GM12878 (cell line): ENCODE measurements at regions not wholly inside any gene's neighbourhood (a gene's known extent, or its start where the extent isn't known, plus 50 kb on each side); places are given as distances from the start of the nearest gene placed in this dataset.

Experiments
- ATAC-seq: fragments of 200-7000 bp; cut with Tn5 transposase; 3 replicates; pipeline ENCODE4 v1.9.1; 2020; ENCODE audit warnings: mild to moderate bottlenecking, moderate library complexity
- BruUV-seq: library from RNA; stranded (reverse); fragments of 400-500 nt; replicated peaks from 2 replicates; lab custom pipeline; 2021; lab: Mats Ljungman, UMichigan
- CTCF ChIA-PET: fragments of 300-600 bp; sonication (Branson Sonifier 250); formaldehyde crosslinking; extraction: SDS; loops from one replicate; lab custom pipeline; 2021; ENCODE audit warnings: inconsistent platforms; lab: Yijun Ruan, JAX
- POLR2A ChIA-PET: fragments of 350-600 bp; formaldehyde crosslinking; extraction: SDS; loops from one replicate; lab custom pipeline; 2021; ENCODE audit warnings: inconsistent platforms; lab: Charles Lee
- RAD21 ChIA-PET: fragments of 300-600 bp; sonication (Branson Sonifier 250); formaldehyde crosslinking; loops from one replicate; lab custom pipeline; 2023; ENCODE audit warnings: antibody characterized with exemption; ENCODE audit not compliant: unreplicated experiment; lab: Charles Lee
- SMC1A ChIA-PET: fragments of 300-600 bp; sonication (Branson Sonifier 250); formaldehyde crosslinking; loops from one replicate; lab custom pipeline; 2023; ENCODE audit not compliant: unreplicated experiment, uncharacterized antibody; lab: Charles Lee
- DNase-seq: peaks from one replicate; pipeline ENCODE4 v3.0.0-alpha.2; 2011; ENCODE audit warnings: low read depth, low spot score
- FAIRE-seq: peaks from 3 replicates; lab custom pipeline; 2011; peaks lifted over from hg19 to GRCh38; lab: Jason Lieb, UNC
- H2AFZ ChIP-seq: 2 replicates; pipeline ENCODE4 v1.6.0; 2011; ENCODE audit warnings: low read depth, low read length, control low read depth; ENCODE audit not compliant: control insufficient read depth
- H3K27ac ChIP-seq: 2 replicates; pipeline ENCODE4 v1.5.1; 2011; ENCODE audit warnings: control low read depth; ENCODE audit not compliant: control insufficient read depth, insufficient read depth
- H3K27me3 ChIP-seq, 2 experiments: replicated peaks in 1 of 2; 2 replicates each; pipeline versions ENCODE4 v1.6.0 to v1.6.1; 2011; ENCODE audit warnings: low read length in 1 of 2; ENCODE audit not compliant: control insufficient read depth in 2 of 2, insufficient read depth in 2 of 2
- H3K36me3 ChIP-seq, 2 experiments: 2 replicates each; pipeline ENCODE4 v1.5.1; 2011; ENCODE audit warnings: low read length in 1 of 2; ENCODE audit not compliant: control insufficient read depth in 2 of 2, insufficient read depth in 2 of 2
- H3K4me1 ChIP-seq: 2 replicates; pipeline ENCODE4 v1.6.1; 2011; ENCODE audit warnings: mild to moderate bottlenecking, low read length, moderate library complexity, mixed read lengths; ENCODE audit not compliant: control insufficient read depth, insufficient read depth
- H3K4me2 ChIP-seq: 2 replicates; pipeline ENCODE4 v1.6.0; 2011; ENCODE audit warnings: control low read depth; ENCODE audit not compliant: control insufficient read depth, insufficient read depth
- H3K4me3 ChIP-seq: fragments of 200-600 bp; sonication (generic); 2 replicates; pipeline ENCODE4 v1.5.1; 2016
- H3K79me2 ChIP-seq: 2 replicates; pipeline ENCODE4 v1.6.0; 2011; ENCODE audit warnings: low read length; ENCODE audit not compliant: control insufficient read depth, insufficient read depth
- H3K9ac ChIP-seq: 2 replicates; pipeline ENCODE4 v1.8.0; 2011; ENCODE audit warnings: low read length, control low read depth, mixed read lengths; ENCODE audit not compliant: control insufficient read depth, insufficient read depth
- H3K9me3 ChIP-seq: replicated peaks from 3 replicates; pipeline ENCODE4 v1.5.1; 2011; ENCODE audit warnings: mild to moderate bottlenecking, low read length; ENCODE audit not compliant: control insufficient read depth, insufficient read depth
- H4K20me1 ChIP-seq: 2 replicates; pipeline ENCODE4 v1.6.0; 2011; ENCODE audit not compliant: control insufficient read depth, insufficient read depth
- BMI1 ChIP-seq: fragments of 450-650 bp; IDR thresholded peaks from 2 replicates; pipeline ENCODE4 v1.6.1; 2016; ENCODE audit warnings: mild to moderate bottlenecking, moderate library complexity, borderline replicate concordance
- BRCA1 ChIP-seq: IDR thresholded peaks from 2 replicates; pipeline ENCODE4 v1.6.1; 2011; ENCODE audit warnings: low read depth, low read length, improper control_type of control experiment
- CREB1 ChIP-seq: IDR thresholded peaks from 2 replicates; pipeline ENCODE4 v1.6.1; 2012; ENCODE audit warnings: low read depth, mild to moderate bottlenecking, inconsistent platforms
- EGR1 ChIP-seq, 2 experiments: IDR thresholded peaks; 1 replicate in 1 of 2; 2 replicates in 1 of 2; pipeline ENCODE4 v1.6.1; 2011 to 2012; ENCODE audit warnings: low read depth in 2 of 2, low read length in 2 of 2, borderline replicate concordance in 1 of 2, mild to moderate bottlenecking in 1 of 2, moderate library complexity in 1 of 2
- FOS ChIP-seq: IDR thresholded peaks from 3 replicates; pipeline ENCODE4 v1.6.1; 2011; ENCODE audit warnings: borderline replicate concordance; ENCODE audit not compliant: insufficient read length; ENCODE audit errors: extremely low read depth
- GABPA ChIP-seq: IDR thresholded peaks from 2 replicates; pipeline ENCODE4 v1.6.1; 2014; ENCODE audit warnings: antibody characterized with exemption, low read depth, mild to moderate bottlenecking, inconsistent platforms
- HDAC6 ChIP-seq: fragments of 200-600 bp; sonication (generic); IDR thresholded peaks from one replicate; pipeline ENCODE4 v1.8.0; 2017; ENCODE audit warnings: antibody characterized with exemption; ENCODE audit not compliant: unreplicated experiment
- HDGF ChIP-seq: fragments of 450-650 bp; IDR thresholded peaks from 2 replicates; pipeline ENCODE4 v1.6.1; 2016; ENCODE audit warnings: antibody characterized with exemption
- LARP7 ChIP-seq: fragments of 450-650 bp; IDR thresholded peaks from 2 replicates; pipeline ENCODE4 v1.6.1; 2017; ENCODE audit warnings: mild to moderate bottlenecking
- NRF1 ChIP-seq: conservative IDR thresholded peaks from 2 replicates; pipeline ENCODE4 v1.6.1; 2011; ENCODE audit warnings: mild to moderate bottlenecking, low read depth, low read length, improper control_type of control experiment
- RUNX3 ChIP-seq: IDR thresholded peaks from 2 replicates; pipeline ENCODE4 v1.6.1; 2012; ENCODE audit warnings: low read length, inconsistent platforms
- ZNF274 ChIP-seq: IDR thresholded peaks from one replicate; pipeline ENCODE4 v1.8.0; 2011; ENCODE audit not compliant: insufficient read length, insufficient read depth
- WGBS: methylation state at CpG from one replicate; pipeline ENCODE4 v1.1.6; 2016; ENCODE audit warnings: low lambda C conversion rate; ENCODE audit not compliant: insufficient replicate concordance, insufficient coverage; ENCODE audit errors: missing lambda C conversion rate; 5-methylcytosine and 5-hydroxymethylcytosine counted together
- in situ Hi-C: fragments of 300-500 bp; cut with MboI; formaldehyde crosslinking; loops from 9 replicates; pipeline ENCODE4 v1.14.3; 2018; ENCODE audit warnings: mixed read lengths
- intact Hi-C: fragments of 100-400 bp; cut with micrococcal nuclease; formaldehyde crosslinking; loops from one replicate; pipeline ENCODE4 v1.14.2; 2022; ENCODE audit not compliant: unreplicated experiment
- TF ChIP-seq, protein P1 (sequence below): IDR thresholded peaks from 2 replicates; pipeline ENCODE4 v1.6.1; 2012; ENCODE audit warnings: mild to moderate bottlenecking, low read depth, low read length
- TF ChIP-seq, protein P2 (sequence below): fragments of 150-350 bp; IDR thresholded peaks from 2 replicates; pipeline ENCODE4 v1.6.1; 2016; ENCODE audit warnings: low read depth, low read length

DNA sequence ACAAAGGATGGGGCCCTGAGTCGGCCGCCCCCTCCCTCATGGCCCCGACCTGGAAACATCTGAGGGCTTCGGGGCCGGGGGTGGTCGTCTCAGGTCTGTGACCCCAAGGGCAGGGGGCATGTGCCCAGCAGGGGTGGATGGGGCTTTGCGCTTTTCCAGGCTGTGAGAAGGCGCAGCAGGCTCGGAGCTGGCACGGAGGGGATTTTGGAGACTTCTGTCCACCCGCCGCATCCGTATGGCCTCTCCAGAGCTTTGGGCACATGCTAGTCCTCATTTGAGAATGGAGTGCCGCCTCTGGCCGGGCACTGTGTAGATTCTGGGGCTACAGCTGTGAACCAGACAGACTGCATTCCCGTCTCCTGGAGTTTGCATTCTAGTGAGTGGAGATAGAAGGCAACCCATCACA is 66.1 kb upstream of the WNT4 start:
- SMC1A ChIA-PET = no interaction called here
- intact Hi-C loops = no loop called here

More for the DNA sequence above, 66.1 kb upstream of the WNT4 start:
- no peak overlapping the region for H3K9ac ChIP-seq
- no TSS peak for BruUV-seq
- ChIA-PET POLR2A (no interaction called here), CTCF (no interaction called here)
- no peak for DNase-seq
- no peaks in the 10 kb centered on the region for H3K9me3 ChIP-seq
- no peak overlapping the region for H3K4me3 ChIP-seq
- H3K27me3 ChIP-seq = peaks cover 3 to 9% of the 10 kb centered on the region in 2 experiments; a peak in 3 of 4 replicates
- in situ Hi-C loops = no loop called here
- H3K36me3 ChIP-seq = no peaks in the 10 kb centered on the region
- no peak for ATAC-seq
- no peak overlapping the region for H2AFZ ChIP-seq
- 30% methylated on average over 16 of the region's 16 CpGs for WGBS
- H3K4me2 ChIP-seq = no peak overlapping the region
- H3K4me1 ChIP-seq = no peaks in the 10 kb centered on the region
- no peaks in the 10 kb centered on the region for H3K79me2 ChIP-seq
- H3K27ac ChIP-seq = no peak overlapping the region
- TF ChIP-seq GABPA (no peak), NRF1 (no peak), CREB1 (no peak), FOS (no peak), BMI1 (no peak), ZNF274 (no peak), RUNX3 (no peak), HDAC6 (no peak), BRCA1 (no peak), EGR1 (IDR thresholded peaks at IDR 0.05; ENCODE audit: borderline replicate concordance in 1 of 2, low read depth in 2 of 2, low read length in 2 of 2) (no peak), HDGF (no peak), LARP7 (no peak)
- TF ChIP-seq, protein P1, sequence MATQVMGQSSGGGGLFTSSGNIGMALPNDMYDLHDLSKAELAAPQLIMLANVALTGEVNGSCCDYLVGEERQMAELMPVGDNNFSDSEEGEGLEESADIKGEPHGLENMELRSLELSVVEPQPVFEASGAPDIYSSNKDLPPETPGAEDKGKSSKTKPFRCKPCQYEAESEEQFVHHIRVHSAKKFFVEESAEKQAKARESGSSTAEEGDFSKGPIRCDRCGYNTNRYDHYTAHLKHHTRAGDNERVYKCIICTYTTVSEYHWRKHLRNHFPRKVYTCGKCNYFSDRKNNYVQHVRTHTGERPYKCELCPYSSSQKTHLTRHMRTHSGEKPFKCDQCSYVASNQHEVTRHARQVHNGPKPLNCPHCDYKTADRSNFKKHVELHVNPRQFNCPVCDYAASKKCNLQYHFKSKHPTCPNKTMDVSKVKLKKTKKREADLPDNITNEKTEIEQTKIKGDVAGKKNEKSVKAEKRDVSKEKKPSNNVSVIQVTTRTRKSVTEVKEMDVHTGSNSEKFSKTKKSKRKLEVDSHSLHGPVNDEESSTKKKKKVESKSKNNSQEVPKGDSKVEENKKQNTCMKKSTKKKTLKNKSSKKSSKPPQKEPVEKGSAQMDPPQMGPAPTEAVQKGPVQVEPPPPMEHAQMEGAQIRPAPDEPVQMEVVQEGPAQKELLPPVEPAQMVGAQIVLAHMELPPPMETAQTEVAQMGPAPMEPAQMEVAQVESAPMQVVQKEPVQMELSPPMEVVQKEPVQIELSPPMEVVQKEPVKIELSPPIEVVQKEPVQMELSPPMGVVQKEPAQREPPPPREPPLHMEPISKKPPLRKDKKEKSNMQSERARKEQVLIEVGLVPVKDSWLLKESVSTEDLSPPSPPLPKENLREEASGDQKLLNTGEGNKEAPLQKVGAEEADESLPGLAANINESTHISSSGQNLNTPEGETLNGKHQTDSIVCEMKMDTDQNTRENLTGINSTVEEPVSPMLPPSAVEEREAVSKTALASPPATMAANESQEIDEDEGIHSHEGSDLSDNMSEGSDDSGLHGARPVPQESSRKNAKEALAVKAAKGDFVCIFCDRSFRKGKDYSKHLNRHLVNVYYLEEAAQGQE = no peak
- TF ChIP-seq, protein P2, sequence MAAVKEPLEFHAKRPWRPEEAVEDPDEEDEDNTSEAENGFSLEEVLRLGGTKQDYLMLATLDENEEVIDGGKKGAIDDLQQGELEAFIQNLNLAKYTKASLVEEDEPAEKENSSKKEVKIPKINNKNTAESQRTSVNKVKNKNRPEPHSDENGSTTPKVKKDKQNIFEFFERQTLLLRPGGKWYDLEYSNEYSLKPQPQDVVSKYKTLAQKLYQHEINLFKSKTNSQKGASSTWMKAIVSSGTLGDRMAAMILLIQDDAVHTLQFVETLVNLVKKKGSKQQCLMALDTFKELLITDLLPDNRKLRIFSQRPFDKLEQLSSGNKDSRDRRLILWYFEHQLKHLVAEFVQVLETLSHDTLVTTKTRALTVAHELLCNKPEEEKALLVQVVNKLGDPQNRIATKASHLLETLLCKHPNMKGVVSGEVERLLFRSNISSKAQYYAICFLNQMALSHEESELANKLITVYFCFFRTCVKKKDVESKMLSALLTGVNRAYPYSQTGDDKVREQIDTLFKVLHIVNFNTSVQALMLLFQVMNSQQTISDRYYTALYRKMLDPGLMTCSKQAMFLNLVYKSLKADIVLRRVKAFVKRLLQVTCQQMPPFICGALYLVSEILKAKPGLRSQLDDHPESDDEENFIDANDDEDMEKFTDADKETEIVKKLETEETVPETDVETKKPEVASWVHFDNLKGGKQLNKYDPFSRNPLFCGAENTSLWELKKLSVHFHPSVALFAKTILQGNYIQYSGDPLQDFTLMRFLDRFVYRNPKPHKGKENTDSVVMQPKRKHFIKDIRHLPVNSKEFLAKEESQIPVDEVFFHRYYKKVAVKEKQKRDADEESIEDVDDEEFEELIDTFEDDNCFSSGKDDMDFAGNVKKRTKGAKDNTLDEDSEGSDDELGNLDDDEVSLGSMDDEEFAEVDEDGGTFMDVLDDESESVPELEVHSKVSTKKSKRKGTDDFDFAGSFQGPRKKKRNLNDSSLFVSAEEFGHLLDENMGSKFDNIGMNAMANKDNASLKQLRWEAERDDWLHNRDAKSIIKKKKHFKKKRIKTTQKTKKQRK = no peak
- TF ChIP-seq, all 136 proteins: peak for 0
- no peak for FAIRE-seq
- RAD21 ChIA-PET = no interaction called here
- no peaks in the 10 kb centered on the region for H4K20me1 ChIP-seq
